ENCODE measurements at regions not wholly inside any gene's neighbourhood (a gene's known extent, or its start where the extent isn't known, plus 50 kb on each side); places are given as distances from the start of the nearest gene placed in this dataset.

DNA sequence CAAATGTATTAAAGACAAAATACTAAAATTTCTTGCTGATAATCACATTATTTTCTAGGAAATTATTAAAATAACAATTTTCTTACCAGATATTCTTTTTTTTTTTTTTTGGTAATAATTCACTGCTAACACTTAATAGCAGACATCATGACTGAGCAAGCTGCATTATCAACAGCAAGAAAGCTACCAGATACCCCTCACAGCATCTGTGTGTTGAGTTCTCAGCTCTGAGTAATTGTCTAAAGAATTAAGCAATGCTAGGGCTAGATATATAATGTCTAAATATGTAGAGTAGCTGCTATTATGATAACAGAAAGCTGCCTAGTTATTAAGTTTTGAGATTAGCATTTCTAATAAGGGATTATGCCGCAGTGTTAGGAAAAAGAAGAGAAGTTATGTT lies 754.3 kb upstream of the PKDCC start:
- no peak for TF ChIP-seq TAF1 (IDR thresholded peaks at IDR 0.05; ENCODE audit: borderline replicate concordance, insufficient read depth, low read length)
- TF ChIP-seq SIN3A (IDR thresholded peaks at IDR 0.05; ENCODE audit: borderline replicate concordance, insufficient read depth, low read length): no peak
- no peak for TF ChIP-seq FOXP2 (optimal IDR thresholded peaks at IDR 0.05; ENCODE audit: borderline replicate concordance, extremely low read depth, extremely low read length, insufficient read depth)
- no peak for TF ChIP-seq POLR2AphosphoS5 (IDR thresholded peaks at IDR 0.05; ENCODE audit: low read depth, low read length)
- TF ChIP-seq, protein P1, sequence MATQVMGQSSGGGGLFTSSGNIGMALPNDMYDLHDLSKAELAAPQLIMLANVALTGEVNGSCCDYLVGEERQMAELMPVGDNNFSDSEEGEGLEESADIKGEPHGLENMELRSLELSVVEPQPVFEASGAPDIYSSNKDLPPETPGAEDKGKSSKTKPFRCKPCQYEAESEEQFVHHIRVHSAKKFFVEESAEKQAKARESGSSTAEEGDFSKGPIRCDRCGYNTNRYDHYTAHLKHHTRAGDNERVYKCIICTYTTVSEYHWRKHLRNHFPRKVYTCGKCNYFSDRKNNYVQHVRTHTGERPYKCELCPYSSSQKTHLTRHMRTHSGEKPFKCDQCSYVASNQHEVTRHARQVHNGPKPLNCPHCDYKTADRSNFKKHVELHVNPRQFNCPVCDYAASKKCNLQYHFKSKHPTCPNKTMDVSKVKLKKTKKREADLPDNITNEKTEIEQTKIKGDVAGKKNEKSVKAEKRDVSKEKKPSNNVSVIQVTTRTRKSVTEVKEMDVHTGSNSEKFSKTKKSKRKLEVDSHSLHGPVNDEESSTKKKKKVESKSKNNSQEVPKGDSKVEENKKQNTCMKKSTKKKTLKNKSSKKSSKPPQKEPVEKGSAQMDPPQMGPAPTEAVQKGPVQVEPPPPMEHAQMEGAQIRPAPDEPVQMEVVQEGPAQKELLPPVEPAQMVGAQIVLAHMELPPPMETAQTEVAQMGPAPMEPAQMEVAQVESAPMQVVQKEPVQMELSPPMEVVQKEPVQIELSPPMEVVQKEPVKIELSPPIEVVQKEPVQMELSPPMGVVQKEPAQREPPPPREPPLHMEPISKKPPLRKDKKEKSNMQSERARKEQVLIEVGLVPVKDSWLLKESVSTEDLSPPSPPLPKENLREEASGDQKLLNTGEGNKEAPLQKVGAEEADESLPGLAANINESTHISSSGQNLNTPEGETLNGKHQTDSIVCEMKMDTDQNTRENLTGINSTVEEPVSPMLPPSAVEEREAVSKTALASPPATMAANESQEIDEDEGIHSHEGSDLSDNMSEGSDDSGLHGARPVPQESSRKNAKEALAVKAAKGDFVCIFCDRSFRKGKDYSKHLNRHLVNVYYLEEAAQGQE (IDR thresholded peaks at IDR 0.05; ENCODE audit: insufficient read depth in 1 of 2, low read depth in 2 of 2, low read length in 2 of 2): no peak

DNA sequence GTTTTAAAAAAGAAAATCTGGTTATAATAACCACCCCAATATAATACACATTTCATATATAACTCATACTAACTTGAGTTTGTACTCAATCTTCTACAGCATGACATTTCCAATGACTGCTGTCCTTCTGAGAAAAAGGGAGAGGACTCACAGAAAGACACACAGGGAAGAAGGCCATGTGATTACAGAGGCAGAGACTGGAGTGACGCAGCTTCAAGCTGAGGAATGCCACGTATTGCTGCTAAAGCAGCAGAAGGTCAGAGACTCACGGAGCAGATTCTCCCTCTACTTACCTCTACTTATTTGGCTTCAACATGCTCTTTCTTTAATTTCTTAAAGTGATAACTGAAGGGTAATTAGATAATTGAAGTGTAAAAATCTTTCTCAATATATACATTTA lies 753.5 kb upstream of the PKDCC start:
- TF ChIP-seq, protein P1 (IDR thresholded peaks at IDR 0.05; ENCODE audit: insufficient read depth in 1 of 2, low read depth in 2 of 2, low read length in 2 of 2): no peak
- TF ChIP-seq FOXP2 (optimal IDR thresholded peaks at IDR 0.05; ENCODE audit: borderline replicate concordance, extremely low read depth, extremely low read length, insufficient read depth) (no peak), POLR2AphosphoS5 (IDR thresholded peaks at IDR 0.05; ENCODE audit: low read depth, low read length) (no peak), TAF1 (IDR thresholded peaks at IDR 0.05; ENCODE audit: borderline replicate concordance, insufficient read depth, low read length) (no peak), SIN3A (IDR thresholded peaks at IDR 0.05; ENCODE audit: borderline replicate concordance, insufficient read depth, low read length) (no peak)

DNA sequence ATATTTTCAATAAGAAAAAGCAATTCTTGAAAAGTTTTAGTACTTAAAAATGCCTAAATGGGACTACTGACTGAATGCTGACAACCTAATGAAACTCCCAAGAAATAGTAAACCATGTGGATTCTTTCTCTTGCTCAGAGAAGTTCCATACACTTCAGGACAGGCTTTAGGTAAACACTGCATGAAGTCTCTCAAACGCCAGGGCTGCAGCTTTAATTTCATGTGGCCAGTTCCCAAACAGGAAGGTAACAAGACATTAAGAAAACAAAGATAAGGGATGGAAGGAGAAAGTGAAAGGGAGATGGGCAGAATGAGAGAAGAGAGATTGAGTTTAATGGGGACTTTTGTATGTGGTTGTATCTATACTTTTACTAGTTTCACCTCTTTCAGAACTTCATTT lies 734.7 kb upstream of the PKDCC start:
- TF ChIP-seq POLR2AphosphoS5 (IDR thresholded peaks at IDR 0.05; ENCODE audit: low read depth, low read length): no peak
- TF ChIP-seq, protein P1 (IDR thresholded peaks at IDR 0.05; ENCODE audit: insufficient read depth in 1 of 2, low read depth in 2 of 2, low read length in 2 of 2): no peak
- TF ChIP-seq TAF1 (IDR thresholded peaks at IDR 0.05; ENCODE audit: borderline replicate concordance, insufficient read depth, low read length): no peak
- TF ChIP-seq FOXP2 (optimal IDR thresholded peaks at IDR 0.05; ENCODE audit: borderline replicate concordance, extremely low read depth, extremely low read length, insufficient read depth): no peak
- TF ChIP-seq SIN3A (IDR thresholded peaks at IDR 0.05; ENCODE audit: borderline replicate concordance, insufficient read depth, low read length): no peak

DNA sequence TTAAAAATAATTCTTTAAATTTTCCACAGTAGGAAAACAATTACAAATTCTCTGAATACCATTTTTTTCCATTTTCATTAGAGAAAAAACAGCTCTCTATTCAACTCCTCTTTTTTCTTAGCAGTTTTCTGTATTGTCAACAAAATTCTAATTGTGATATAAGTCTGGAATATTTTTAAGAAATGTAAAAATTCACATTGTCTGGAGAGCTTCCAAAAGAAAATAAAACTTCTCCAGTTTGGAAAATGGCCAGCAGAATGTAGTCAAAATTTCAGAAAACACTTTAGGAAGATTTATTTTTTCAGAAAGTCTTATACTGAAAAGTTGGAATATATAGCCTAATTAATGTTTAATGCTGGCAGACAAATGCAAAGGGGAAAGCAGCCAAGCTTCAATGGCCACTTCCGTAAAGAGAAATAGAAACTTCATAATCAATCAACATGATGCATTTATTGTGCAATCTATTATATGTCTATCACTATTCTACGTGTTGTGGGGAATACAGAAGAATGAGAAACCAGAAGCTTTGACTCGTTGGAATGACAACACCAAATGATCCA lies 733.2 kb upstream of the PKDCC start:
- TF ChIP-seq, protein P1 (IDR thresholded peaks at IDR 0.05; ENCODE audit: insufficient read depth in 1 of 2, low read depth in 2 of 2, low read length in 2 of 2): no peak
- TF ChIP-seq SIN3A (IDR thresholded peaks at IDR 0.05; ENCODE audit: borderline replicate concordance, insufficient read depth, low read length): no peak
- TF ChIP-seq TAF1 (IDR thresholded peaks at IDR 0.05; ENCODE audit: borderline replicate concordance, insufficient read depth, low read length): no peak
- TF ChIP-seq FOXP2 (optimal IDR thresholded peaks at IDR 0.05; ENCODE audit: borderline replicate concordance, extremely low read depth, extremely low read length, insufficient read depth): no peak
- TF ChIP-seq POLR2AphosphoS5 (IDR thresholded peaks at IDR 0.05; ENCODE audit: low read depth, low read length): no peak
